AML-193 (cell line): ENCODE measurements at regions not wholly inside any gene's neighbourhood (a gene's known extent, or its start where the extent isn't known, plus 50 kb on each side); places are given as distances from the start of the nearest gene placed in this dataset.
"Not testable (repeated sequence)": the region's sequence is repeated elsewhere in the genome, so short reads cannot be mapped to it uniquely, and the experiment has no call there.

Source experiments
- DNase-seq, 2 experiments: peaks; one replicate each; lab custom pipeline; 2025; lab: John Stamatoyannopoulos, UW

GRCh38 chr15:99823346-99823745, 90.1 kb upstream of the LYSMD4 start:
- no peak for DNase-seq

- DNase-seq = no peak
These were observed 86.9 kb upstream of the LYSMD4 start for GRCh38 chr15:99819981-99820718.

GRCh38 chr15:99818872-99819271, 85.6 kb upstream of the LYSMD4 start:
- no peak for DNase-seq

GRCh38 chr15:99816862-99817261, 83.6 kb upstream of the LYSMD4 start:
- not testable (repeated sequence) for DNase-seq

GRCh38 chr15:99810663-99811062, 77.4 kb upstream of the LYSMD4 start:
- not testable (repeated sequence) for DNase-seq

GRCh38 chr15:99799854-99800250, 66.6 kb upstream of the LYSMD4 start:
- DNase-seq = not testable (repeated sequence)

- not testable (repeated sequence) for DNase-seq
These were observed 66.1 kb upstream of the LYSMD4 start for GRCh38 chr15:99799182-99799853.

- not testable (repeated sequence) for DNase-seq
These were observed 64.0 kb upstream of the LYSMD4 start for GRCh38 chr15:99796940-99797870.

- not testable (repeated sequence) for DNase-seq
These were observed 58.9 kb upstream of the LYSMD4 start for GRCh38 chr15:99791881-99792807.

GRCh38 chr15:99790751-99791150, 57.5 kb upstream of the LYSMD4 start:
- DNase-seq = not testable (repeated sequence)

- no peak for DNase-seq
These were observed 54.9 kb upstream of the LYSMD4 start for GRCh38 chr15:99788156-99788555.

- DNase-seq = not testable (repeated sequence)
These were observed 51.6 kb upstream of the LYSMD4 start for GRCh38 chr15:99784800-99785199.

GRCh38 chr15:99783918-99784619, 50.8 kb upstream of the LYSMD4 start:
- not testable (repeated sequence) for DNase-seq
